HL-60/S4 (cell line): ENCODE measurements at regions not wholly inside any gene's neighbourhood (a gene's known extent, or its start where the extent isn't known, plus 50 kb on each side); places are given as distances from the start of the nearest gene placed in this dataset.

Experiments used
- in situ Hi-C: fragments of 300-500 bp; cut with MboI; formaldehyde crosslinking; loops from 2 replicates; pipeline ENCODE4 v1.14.3; 2022; ENCODE audit warnings: low sequenced_read_pairs

DNA sequence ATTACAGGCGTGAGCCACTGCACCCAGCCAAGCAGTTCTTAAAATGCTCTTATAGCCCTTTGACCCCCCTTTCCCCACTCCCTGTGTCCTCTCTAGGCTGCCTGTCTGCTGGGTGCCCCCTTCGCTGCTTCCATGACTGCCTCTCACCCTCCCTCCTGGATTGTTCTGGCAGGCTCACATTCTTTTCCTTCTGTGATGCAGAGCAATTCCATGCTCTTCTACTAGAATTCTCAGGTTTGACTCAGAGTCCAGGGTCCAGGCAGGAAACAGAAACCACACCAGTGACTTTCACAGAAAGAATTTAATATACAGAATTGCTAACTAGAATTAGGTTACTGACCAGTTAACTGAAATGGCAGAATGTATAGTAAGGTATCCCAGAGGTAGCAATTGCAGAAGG is 244.8 kb downstream of the BAMBI start:
- in situ Hi-C loops: no loop called here

DNA sequence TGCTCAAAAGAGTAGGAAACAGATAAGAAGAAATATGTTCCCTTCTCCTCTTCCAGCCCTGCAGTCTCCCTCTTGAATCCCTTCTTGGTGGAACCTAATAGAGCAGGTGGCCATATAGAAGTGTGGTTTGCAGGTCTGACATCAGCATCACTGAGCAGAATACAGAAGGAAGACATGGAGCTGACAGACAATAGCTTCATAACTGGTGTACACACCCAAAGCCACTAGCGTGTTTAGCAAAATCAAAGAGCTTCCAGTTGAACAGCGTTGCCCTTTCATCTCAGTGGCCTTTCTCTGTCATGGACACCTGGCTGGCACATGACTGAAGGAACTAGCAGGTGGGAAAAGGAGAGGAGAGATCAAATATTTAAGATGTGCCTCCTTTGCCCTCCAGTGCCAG is 245.5 kb downstream of the BAMBI start:
- in situ Hi-C loops: no loop called here

DNA sequence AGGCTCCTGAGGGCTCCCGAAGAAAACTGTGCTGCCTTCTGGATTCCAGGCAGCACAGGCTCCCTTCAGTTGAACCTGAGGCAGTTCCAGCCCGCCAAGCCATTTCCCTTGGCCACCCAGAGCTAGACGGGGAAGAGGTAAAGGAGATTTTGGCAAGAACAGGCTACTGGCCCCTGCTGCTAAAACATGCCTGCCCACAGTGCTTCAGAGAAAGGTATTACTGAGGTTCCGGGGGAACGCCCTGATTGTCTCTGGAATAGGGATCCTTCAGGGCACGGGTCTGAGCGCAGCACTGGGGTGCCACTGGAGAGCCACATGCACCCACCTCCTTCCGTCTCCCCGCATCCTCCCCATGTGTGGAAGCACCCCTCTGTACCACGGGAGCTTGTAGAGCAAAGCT is 247.4 kb downstream of the BAMBI start:
- in situ Hi-C loops: no loop called here

DNA sequence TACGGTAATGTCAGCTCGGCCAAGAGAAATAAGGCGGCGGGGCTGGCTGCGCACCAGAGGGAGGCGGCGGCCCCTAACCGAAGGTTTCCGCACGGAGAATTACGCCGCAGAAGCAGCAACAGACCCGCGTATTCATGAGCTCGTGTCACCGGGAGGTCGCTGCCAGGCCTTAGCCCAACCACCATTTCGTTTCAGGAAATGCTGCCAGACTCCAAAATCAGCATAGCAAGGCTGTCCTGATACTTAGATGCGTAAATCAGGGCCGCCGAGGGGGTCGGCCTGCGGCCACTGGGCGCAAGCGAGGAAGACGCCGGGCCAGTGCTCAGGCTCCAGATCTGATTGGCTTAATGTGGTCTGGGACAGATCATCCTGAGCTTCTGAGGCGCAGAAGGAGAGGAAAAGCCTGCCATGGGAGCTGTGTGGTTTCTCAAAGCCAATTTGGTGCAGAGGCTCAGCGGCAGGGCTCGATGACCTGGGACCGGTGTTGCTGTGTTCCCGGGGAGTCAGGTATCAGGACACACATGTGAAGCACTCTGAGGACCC is 247.9 kb downstream of the BAMBI start:
- in situ Hi-C loops: no loop called here

DNA sequence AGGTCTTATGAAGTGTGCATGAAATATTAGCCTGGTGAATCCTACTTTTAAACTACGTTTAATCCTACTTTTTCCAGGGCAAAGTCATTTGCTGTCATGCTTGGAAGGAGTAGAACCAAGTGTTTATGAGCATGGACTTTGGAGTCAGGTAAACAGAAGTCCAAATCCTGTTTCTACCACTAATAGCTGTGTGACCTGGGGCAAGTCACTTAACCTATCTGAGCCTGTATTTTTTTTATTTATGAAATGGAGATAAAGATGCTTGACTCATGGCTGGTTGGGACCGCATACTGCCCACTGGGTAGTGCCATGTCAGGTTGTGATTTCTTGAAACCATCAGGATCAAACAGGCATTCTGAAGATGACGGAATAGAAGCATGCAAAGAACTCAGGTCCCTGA is 249.6 kb downstream of the BAMBI start:
- in situ Hi-C loops: no loop called here

DNA sequence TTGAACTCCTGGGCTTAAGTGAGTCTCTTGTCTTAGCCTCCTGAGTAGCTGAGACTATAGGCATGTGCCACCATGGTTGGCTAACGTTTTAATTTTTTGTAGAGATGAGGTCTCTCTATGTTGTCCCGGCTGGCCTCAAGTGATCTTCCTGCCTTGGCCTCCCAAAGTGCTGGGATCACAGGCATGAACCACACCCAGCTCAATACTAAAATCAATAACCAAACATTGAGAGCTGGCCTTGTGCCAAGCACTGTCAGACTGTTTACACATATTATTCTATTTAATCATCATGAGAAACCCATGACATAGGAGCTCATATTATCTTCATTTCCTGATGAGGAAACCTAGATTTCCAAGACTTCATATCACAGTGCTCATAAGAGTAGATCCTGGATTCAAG is 251.2 kb downstream of the BAMBI start:
- in situ Hi-C loops: no loop called here

DNA sequence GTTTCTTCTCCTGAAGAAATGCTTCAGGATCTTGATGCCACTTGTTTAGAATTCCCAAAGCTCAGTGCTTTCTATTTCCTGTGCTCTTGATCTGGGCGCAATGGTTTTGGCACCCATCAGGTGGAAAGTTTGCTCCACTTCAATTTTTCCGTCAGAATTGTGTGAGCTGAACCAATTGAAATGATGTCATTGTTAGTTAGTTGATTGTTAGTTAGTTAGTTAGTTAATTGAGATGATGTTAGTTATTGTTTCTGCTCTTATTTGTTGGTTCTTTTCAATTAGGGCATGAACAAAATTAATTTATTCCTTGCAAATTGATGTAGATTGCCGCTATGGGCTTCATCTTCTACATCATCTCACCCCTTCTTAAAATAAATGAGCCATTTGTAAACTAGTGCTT is 252.6 kb downstream of the BAMBI start:
- in situ Hi-C loops: no loop called here

DNA sequence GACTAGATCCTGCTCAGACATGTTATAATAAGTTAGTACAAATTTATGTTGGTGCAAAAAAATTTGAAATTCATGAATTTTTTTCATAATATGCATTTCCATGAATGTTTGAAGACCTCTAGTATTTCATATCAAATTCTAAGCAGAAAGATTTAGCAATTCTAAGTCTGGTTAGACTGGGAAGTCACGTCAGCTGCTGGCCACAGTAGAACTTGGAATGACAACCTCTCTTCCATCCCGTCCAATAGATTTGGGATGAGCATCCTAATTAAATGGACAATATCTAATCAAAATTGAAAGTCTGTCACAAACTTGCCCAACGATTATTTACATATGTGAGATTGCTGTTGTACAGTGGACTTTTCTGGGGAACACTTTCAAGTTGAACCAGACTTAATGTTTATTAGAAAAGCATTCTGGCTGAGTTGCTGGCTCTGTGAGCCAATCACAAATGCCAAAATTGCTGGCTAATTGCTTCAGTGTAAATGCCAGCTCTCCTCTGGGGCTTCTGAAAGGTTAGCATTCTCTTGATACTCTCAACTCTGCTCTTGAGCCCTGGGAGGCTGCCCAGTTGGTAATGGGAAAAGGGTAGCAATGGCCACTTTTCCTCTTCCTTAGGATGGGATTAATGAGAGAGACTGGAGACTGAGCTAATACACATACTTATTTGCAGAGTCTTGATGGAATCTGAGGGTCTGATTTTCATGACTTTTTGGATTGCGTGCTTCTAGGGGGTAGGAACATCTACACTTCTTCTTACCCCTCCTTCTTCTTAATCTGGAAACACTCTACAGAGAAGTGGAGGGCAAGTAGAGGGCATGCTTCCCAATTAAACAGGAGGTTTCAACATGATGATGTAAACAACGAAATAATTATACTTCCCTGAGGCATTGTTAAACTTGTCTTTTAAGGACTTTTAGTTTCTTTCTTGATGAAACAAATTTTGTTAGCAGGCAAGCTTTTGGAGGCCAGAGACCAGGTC is 253.5 kb downstream of the BAMBI start:
- in situ Hi-C loops: no loop called here

DNA sequence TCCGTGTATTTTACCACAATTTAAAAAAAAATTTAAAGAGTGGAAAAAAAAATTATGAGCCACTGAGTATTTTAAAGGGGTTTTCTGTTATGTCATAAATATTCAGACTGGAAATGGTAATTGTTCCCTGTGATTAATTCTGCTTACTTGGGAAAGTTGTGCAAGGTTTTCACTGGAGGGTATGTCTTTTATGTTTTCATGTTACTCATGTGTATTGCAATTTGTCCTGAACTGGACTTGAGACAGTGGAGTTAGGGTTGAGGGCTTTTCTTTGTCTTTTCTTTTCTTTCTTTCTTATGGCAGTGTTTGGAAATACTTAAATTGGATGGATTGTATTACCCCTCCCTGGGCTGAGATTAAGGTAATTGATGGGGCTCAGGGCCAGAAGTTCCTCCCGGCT is 257.7 kb downstream of the BAMBI start:
- in situ Hi-C loops: no loop called here

DNA sequence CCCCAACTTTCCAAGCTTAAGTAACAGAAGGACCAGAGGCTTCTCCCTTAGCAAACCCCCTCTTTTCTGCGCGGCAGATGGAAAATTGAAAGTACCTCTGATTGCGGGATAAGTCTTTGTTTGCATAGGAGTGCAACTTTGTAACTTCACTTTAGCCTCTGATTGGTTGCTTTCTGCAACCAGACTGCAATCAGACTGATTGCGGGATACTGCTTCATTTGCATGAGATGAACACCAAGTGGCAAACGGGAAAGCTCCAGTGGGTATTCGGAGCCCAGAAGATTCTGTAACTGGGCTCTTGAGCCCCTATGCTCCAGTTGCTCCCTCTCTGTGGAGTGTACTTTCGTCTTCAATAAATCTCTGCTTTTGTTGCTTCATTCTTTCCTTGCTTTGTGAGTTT is 260.6 kb downstream of the BAMBI start:
- in situ Hi-C loops: no loop called here

DNA sequence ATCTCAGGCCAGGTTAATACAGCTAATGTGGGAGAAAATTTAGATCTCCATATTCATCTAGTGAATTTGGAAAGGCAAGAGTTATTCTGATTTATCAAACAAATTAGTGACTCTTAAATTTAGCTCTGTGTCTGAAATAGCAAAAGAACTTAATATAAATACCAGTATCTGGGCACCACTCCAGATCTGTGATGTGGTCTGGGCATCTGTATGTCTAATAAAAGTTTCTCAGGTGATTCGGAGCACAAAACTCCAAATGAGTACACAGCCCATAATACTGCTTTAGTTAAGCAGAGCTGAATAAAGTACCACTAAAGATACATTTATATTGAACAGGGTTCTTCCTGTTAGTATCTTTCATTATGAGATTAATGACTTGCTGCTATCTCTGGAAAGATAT is 261.4 kb downstream of the BAMBI start:
- in situ Hi-C loops: no loop called here

DNA sequence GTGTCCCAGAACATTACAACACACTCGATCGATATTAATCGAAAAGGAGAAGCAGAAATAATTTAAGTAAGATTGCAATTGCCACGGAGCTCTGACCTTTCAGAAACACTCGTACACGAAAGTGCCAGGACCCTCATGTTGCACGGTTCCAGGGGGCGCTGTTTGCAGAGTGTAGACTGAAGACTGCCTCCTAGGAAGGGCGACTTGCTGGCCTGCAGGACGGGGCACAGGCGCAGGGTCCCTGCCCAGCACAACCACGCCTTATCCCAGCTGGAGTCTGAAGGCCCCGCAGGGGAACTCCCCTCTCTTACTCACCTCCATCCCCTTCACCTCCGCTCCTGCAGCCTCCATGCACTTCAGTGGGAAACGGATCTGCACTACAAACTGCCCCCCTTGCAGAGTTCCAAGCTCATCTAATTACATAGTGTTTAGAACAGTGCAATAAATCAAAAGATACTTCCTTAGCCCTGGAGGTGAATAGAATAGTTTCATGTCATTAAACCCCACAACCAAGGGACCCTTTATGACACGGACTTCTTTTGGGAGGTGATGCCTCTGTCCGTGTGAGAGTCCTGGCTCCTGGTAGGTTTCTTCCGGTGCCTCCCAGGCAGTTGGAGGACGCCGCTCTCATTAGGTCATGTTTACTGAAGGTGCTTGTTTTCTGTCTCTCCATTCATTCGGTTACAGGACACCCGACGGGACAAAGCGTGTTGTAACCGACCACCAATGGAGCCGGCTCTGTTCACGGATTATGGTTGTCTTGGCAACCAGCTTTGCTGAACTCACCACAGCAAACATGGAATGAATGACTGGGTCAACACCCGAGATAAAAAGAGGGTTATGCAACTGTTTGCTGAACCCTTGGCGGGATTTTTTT is 262.2 kb downstream of the BAMBI start:
- in situ Hi-C loops: no loop called here

DNA sequence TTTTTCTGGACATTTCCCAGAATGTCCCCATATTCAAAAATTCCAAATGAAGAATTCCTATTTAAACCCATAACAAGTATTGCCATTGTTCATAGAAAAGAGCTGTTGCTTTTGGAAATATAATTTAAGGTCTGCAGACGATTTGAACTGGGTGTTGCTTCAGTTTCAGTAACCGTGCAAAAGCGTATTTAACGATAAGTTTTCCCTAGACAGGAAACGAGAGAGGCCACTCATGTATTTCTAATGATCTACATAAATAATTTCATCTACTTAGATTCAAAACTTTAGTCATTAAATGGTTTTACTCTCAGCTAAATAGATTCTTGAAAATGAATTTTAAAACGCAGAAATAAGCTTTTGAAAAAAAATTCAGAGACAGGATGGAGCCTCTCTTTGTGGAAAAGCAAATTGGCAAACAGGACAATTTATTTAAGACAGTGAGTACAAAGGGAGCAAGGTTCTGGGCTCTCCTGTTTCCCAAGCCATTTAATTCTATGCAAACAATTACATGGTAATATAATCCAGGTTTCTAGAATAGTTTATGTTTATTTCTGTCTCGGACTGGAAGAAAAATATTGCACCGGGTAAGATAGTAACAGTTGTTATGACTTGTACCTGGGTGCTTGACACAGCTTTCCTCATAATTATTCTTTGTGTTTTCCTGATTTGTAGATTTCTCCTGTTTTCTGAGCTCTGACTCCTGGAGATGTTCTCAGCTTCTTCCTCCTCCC is 263.0 kb downstream of the BAMBI start:
- in situ Hi-C loops: no loop called here

DNA sequence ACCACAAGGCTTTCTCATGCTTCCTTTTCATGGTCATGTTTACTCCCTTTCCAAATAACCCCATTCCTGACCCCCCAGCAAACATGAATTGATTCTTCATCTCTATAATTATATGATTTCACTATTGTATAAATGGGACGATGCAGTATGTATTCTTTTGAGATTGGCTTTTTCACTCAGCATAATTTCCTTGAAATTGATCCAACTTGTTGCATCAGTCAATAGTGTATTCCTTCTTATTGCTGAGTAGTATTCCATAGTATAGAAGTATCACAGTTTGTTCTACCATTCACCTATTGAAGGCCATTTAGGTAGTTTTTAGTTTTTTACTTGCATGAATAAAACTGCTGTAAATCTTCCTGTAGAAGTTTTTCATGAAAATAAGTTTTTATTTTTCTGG is 264.7 kb downstream of the BAMBI start:
- in situ Hi-C loops: no loop called here

DNA sequence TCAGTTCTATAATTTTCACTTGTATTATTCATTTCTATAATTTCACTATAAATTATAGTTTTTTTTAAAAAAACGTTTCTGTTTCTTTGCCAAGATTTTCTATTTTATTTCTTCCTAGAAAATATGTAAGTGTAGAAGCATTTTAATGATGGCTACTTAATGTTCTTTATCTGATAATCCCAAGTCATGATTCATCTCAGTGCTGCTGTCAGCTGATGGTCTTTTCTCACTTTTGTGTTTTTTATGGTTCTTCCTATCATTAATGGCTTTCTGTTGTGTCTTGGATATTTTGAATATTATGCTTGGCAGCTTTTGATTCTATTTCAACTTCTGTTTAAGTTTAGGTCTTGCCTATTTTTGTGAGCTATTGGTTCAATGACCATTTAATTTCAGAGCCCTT is 268.6 kb downstream of the BAMBI start:
- in situ Hi-C loops: no loop called here

DNA sequence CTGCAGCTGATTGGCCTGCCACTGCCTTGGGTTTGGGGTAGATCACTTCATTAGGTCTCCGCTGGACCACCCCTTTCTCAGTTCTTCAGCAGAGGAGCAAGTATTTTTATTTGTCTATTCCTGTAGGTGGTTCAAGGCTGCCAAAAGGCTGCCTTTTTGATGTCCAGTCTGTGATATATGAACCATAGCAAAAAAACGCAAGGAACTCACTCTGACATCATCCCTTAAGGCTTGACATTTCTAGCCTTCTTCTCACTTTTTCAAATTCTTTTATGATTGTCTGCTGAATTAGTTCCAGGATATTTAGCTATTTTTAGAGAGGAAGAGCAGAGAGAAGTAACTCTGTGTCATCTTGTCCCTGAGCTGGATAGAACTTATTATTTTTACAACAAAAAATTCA is 269.2 kb downstream of the BAMBI start:
- in situ Hi-C loops: no loop called here

DNA sequence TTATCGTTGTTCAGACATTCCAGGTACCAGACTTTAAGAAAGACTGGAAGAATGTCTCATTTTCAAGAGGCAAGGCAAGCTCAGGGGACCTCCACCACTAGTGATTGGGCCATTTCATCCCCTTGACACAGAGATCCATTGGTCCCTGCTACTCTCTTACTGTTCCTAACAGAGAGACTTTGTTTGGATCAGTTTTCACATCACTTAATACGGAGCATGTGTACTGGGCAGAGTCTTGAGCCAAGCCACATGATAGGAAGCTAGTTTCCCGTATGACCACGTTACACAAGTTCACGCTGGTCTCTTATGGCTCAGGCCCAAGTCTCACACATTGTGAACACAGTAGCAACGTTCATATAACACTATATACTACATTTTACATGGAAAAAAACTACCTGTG is 269.9 kb downstream of the BAMBI start:
- in situ Hi-C loops: no loop called here

DNA sequence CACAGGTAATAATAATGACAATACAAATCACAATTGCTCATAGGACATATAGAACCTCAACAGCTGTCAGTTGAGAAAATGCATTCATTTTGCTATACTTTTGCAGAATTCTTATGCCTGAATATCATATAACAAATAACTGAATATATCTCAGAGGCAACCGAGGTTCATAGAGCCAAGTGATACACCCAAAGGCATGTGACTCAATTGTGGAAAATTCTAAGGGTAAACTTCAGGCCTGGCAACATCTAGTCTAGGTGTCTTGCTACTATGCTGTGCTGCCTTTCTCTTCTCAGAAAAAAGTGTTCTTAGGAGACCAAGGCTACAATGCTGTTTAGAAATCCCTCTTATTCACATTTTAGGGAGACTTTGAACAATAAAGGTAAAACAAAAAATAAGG is 270.7 kb downstream of the BAMBI start:
- in situ Hi-C loops: no loop called here

DNA sequence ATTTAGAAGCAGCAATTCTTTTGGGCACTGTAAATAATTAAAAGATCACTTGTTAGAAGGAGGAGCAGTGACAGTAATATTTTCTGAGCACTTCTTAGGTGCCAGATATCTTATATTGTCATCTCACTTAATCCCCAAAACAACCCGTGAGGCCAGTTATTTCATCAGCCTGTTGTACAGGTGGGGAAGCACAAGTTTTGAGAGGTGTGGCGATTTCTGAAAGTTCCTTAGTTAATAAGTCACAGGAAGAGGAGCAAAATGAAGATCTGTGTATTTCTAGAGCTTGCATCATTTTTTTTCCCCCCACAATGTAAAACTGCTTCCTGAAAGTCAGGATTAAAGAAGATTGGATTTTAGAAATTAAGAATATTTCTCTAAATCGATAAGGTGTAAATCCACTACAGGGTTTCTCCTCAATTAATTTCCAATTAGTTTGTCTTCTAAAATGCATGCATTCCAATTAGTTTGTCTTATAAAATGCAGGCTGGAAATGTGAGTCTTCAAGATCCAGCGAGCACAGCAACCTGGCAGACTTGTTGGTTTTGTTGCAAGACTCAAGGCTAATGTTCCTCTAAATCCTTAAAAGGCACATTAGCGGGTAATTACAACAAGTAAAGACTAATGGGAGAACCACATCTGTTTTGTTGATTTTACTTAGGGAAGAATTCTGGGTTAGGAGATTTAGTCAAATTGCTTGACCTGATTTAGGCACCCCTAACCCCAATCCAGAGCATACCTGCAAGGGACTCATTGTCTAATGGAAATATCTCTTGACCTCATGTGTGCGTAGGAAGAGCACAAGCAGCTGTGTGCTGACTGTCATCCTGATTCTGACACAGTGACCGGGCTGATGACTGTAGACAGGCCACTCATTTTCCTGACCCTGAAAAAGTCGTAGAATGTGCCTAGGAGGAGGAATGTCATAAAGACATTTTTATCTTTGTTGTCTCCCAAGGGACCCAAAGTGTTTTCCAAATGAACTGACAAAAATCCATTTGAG is 272.0 kb downstream of the BAMBI start:
- in situ Hi-C loops: no loop called here

DNA sequence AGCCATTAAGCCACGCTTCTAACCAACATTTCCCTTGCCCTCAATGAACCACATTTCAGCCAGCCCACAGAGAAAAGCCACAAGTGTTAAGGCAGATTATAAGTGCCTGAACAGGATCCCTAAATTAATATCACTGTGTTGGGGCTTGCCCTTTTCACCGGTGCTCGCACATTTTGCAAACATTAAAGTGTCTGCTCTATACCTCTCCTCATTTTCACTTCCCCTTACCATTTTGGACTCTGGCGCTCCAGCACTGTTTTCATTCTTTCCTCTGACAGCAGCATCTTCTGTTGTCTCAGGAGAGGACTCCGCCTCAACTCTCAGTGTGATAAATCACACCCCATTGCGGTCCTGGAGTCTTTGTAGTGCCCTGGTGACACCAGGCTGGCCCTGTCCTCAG is 274.2 kb downstream of the BAMBI start:
- in situ Hi-C loops: no loop called here
